ENCODE measurements at regions not wholly inside any gene's neighbourhood (a gene's known extent, or its start where the extent isn't known, plus 50 kb on each side); places are given as distances from the start of the nearest gene placed in this dataset.

DNA sequence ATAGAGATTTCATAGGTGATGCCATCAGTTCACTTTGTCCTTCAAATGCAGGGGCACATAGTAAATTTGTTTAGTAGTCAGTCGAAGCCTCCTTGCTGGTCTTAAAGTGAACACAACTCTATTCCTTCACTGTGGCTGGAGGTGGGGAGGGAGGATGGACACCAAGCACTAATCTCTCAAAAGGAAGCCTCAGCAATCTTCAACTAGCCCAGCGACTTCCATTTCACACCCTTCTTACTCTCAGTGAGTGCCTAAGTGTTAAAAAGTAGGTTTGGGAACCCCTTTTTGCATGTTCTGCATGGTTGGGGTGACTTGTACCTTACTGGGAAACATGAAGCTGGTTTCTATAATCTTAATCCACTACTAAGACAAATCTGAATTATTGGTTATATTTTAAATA, 96.0 kb upstream of the GUCY1A1 start:
- Histone ChIP-seq H3K18ac (ENCODE audit: extremely low read depth, low read length) (no peak overlapping the region), H4K5ac (ENCODE audit: insufficient read length, low read depth, low read length) (no peak overlapping the region), H3K79me1 (ENCODE audit: low read depth, low read length) (no peaks in the 10 kb centered on the region), H3K9me3 (ENCODE audit: insufficient read depth in 2 of 2, low read depth in 1 of 2, low read length in 1 of 2) (no peaks in the 10 kb centered on the region), H2BK120ac (replicated peaks; ENCODE audit: low read depth, low read length) (no peak overlapping the region), H3K4me3 (ENCODE audit: extremely low read depth in 1 of 4, insufficient read depth in 2 of 4, low read depth in 3 of 4, low read length in 4 of 4) (no peak overlapping the region), H2AFZ (ENCODE audit: low read length) (no peak overlapping the region), H2BK12ac (ENCODE audit: low read depth, low read length) (no peak overlapping the region), H3K23me2 (ENCODE audit: low read depth, low read length) (no peaks in the 10 kb centered on the region), H3K23ac (ENCODE audit: insufficient read length) (no peak overlapping the region), H3K36me3 (ENCODE audit: control insufficient read depth in 2 of 4, insufficient read depth in 4 of 4, low read length in 3 of 4) (no peaks in the 10 kb centered on the region; a peak in 1 of 8 replicates), H3K4ac (replicated peaks; ENCODE audit: insufficient read length, low read depth, low read length) (no peak overlapping the region), H2BK5ac (ENCODE audit: low read depth, low read length) (no peak overlapping the region), H3K56ac (replicated peaks; ENCODE audit: insufficient read length, low read depth, low read length) (no peak overlapping the region), H4K8ac (ENCODE audit: extremely low read depth, insufficient read depth, low read length) (no peak overlapping the region), H4K20me1 (replicated peaks in 1 of 2; ENCODE audit: control insufficient read depth in 1 of 2, insufficient read depth in 2 of 2, low read length in 2 of 2) (no peaks in the 10 kb centered on the region), H3K14ac (ENCODE audit: insufficient read length) (no peak overlapping the region), H3K27me3 (replicated peaks in 1 of 4; ENCODE audit: control insufficient read depth in 3 of 4, extremely low read depth in 1 of 4, insufficient read depth in 3 of 4, low read length in 3 of 4) (no peaks in the 10 kb centered on the region), H3K9ac (replicated peaks in 1 of 4; ENCODE audit: extremely low read depth in 1 of 4, low read depth in 3 of 4, low read length in 3 of 4) (no peak overlapping the region), H2BK20ac (ENCODE audit: low read length) (no peak overlapping the region), H2BK15ac (ENCODE audit: low read length) (no peak overlapping the region), H3K27ac (ENCODE audit: low read depth, low read length) (no peak overlapping the region), H2AK5ac (ENCODE audit: low read depth, low read length) (no peak overlapping the region), H3K4me1 (replicated peaks in 1 of 4; ENCODE audit: control insufficient read depth in 3 of 4, insufficient read depth in 4 of 4, low read length in 3 of 4) (no peaks in the 10 kb centered on the region), H4K91ac (replicated peaks; ENCODE audit: insufficient read length, low read length) (no peak overlapping the region), H3K79me2 (ENCODE audit: control insufficient read depth in 1 of 2, insufficient read depth in 2 of 2, low read length in 2 of 2) (no peaks in the 10 kb centered on the region), H3K4me2 (ENCODE audit: insufficient read depth in 1 of 2, low read depth in 2 of 2, low read length in 2 of 2) (no peak overlapping the region)
- DNase-seq (ENCODE audit: low read depth in 1 of 2, low spot score in 2 of 2) = no peak
- TF ChIP-seq HDAC6 (IDR thresholded peaks at IDR 0.05; ENCODE audit: low read depth, low read length) (no peak), SP2 (IDR thresholded peaks at IDR 0.05; ENCODE audit: low read length) (no peak), ASH2L (IDR thresholded peaks at IDR 0.05; ENCODE audit: low read length) (no peak), HDAC2 (IDR thresholded peaks at IDR 0.05; ENCODE audit: borderline replicate concordance in 1 of 2, low read depth in 2 of 2, low read length in 2 of 2) (no peak), SUZ12 (IDR thresholded peaks at IDR 0.05; ENCODE audit: low read length) (no peak), KDM5A (IDR thresholded peaks at IDR 0.05; ENCODE audit: low read length) (no peak), SAP30 (IDR thresholded peaks at IDR 0.05; ENCODE audit: insufficient read depth, insufficient replicate concordance, low read length) (no peak), RXRA (IDR thresholded peaks at IDR 0.05; ENCODE audit: insufficient read depth, low read depth, low read length) (no peak), POU5F1 (IDR thresholded peaks at IDR 0.05; ENCODE audit: low read depth, low read length) (no peak), SIRT6 (IDR thresholded peaks at IDR 0.05; ENCODE audit: low read length) (no peak), TEAD4 (IDR thresholded peaks at IDR 0.05; ENCODE audit: low read depth, low read length) (no peak)
- TF ChIP-seq, protein P1, sequence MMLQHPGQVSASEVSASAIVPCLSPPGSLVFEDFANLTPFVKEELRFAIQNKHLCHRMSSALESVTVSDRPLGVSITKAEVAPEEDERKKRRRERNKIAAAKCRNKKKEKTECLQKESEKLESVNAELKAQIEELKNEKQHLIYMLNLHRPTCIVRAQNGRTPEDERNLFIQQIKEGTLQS (IDR thresholded peaks at IDR 0.05; ENCODE audit: insufficient read depth, low read depth, low read length) = no peak
- ChIA-PET CTCF (ENCODE audit: partially characterized antibody) (interaction anchor here (0.9 kb wide), 1 partner anchor 13 kb away, joined by 3 read pairs; no protein-coding TSS in a partner anchor), POLR2A (ENCODE audit: partially characterized antibody) (no interaction called here)
- 95% methylated on average over 2 of the region's 2 CpGs; no CpG with 5 or more reads in 1 of the 2 experiments for WGBS, 2 experiments (ENCODE audit: extremely low coverage in 1 of 2, insufficient coverage in 1 of 2, insufficient read length in 1 of 2, insufficient replicate concordance in 2 of 2, low coverage in 1 of 2, low lambda C conversion rate in 2 of 2, missing lambda C conversion rate in 1 of 2)
- no peak for FAIRE-seq

All from H1 (cell line).